HepG2 (cell line): ENCODE measurements at regions not wholly inside any gene's neighbourhood (a gene's known extent, or its start where the extent isn't known, plus 50 kb on each side); places are given as distances from the start of the nearest gene placed in this dataset.

Experiments used
- ADNP ChIP-seq: sonication (generic); formaldehyde crosslinking; IDR thresholded peaks from 2 replicates; pipeline ENCODE4 v1.4.0; 2020; ENCODE audit warnings: missing genetic modification reagents
- AFF4 ChIP-seq: sonication (generic); formaldehyde crosslinking; IDR thresholded peaks from 2 replicates; pipeline ENCODE4 v1.4.0; 2020; ENCODE audit warnings: missing genetic modification reagents
- ATF4 ChIP-seq, 2 experiments: fragments of 450-650 bp in 1 of 2; sonication (generic) in 1 of 2; formaldehyde crosslinking; IDR thresholded peaks; 2 replicates each; pipeline versions ENCODE4 v1.5.0 to v1.8.0; 2020 to 2022; ENCODE audit warnings: mild to moderate bottlenecking in 1 of 2, missing genetic modification reagents in 1 of 2
- CEBPG ChIP-seq: IDR thresholded peaks from 2 replicates; pipeline ENCODE4 v1.6.1; 2016
- EZH2 ChIP-seq: conservative IDR thresholded peaks from 2 replicates; pipeline ENCODE4 v1.6.1; 2012; ENCODE audit warnings: mild to moderate bottlenecking, low read depth, low read length, moderate library complexity
- GFI1 ChIP-seq: sonication (generic); formaldehyde crosslinking; IDR thresholded peaks from 2 replicates; pipeline ENCODE4 v1.5.0; 2020; ENCODE audit warnings: missing genetic modification reagents, mild to moderate bottlenecking, borderline replicate concordance
- HNRNPH1 ChIP-seq: fragments of 200-400 bp; formaldehyde crosslinking; optimal IDR thresholded peaks from 2 replicates; pipeline ENCODE3; 2017; ENCODE audit warnings: mild to moderate bottlenecking, low read depth, low read length
- HNRNPUL1 ChIP-seq: fragments of 200-400 bp; formaldehyde crosslinking; IDR thresholded peaks from 2 replicates; pipeline ENCODE4 v1.6.1; 2017; ENCODE audit warnings: low read depth, mild to moderate bottlenecking, low read length, moderate library complexity
- MYNN ChIP-seq: sonication (generic); formaldehyde crosslinking; IDR thresholded peaks from 2 replicates; pipeline ENCODE4 v1.4.0; 2020; ENCODE audit warnings: mild to moderate bottlenecking, low read depth, missing genetic modification reagents
- PATZ1 ChIP-seq: sonication (generic); formaldehyde crosslinking; IDR thresholded peaks from 2 replicates; pipeline ENCODE4 v1.4.0; 2020; ENCODE audit warnings: missing genetic modification reagents
- PAXIP1 ChIP-seq: sonication (generic); formaldehyde crosslinking; conservative IDR thresholded peaks from 2 replicates; pipeline ENCODE4 v1.4.0; 2020; ENCODE audit warnings: mild to moderate bottlenecking, missing genetic modification reagents, moderate library complexity
- REL ChIP-seq: sonication (generic); formaldehyde crosslinking; conservative IDR thresholded peaks from 2 replicates; pipeline ENCODE4 v1.8.0; 2022; ENCODE audit warnings: mild to moderate bottlenecking, missing genetic modification reagents, moderate library complexity
- ZBTB7B ChIP-seq: sonication (generic); formaldehyde crosslinking; IDR thresholded peaks from 2 replicates; pipeline ENCODE4 v1.4.0; 2020; ENCODE audit warnings: missing genetic modification reagents
- ZMYM2 ChIP-seq: sonication (generic); formaldehyde crosslinking; IDR thresholded peaks from 2 replicates; pipeline ENCODE4 v1.8.0; 2022; ENCODE audit warnings: mild to moderate bottlenecking, missing genetic modification reagents
- ZNF501 ChIP-seq: sonication (generic); formaldehyde crosslinking; IDR thresholded peaks from 2 replicates; pipeline ENCODE4 v1.5.1; 2020; ENCODE audit warnings: mild to moderate bottlenecking, moderate library complexity, missing genetic modification reagents
- ZNF710 ChIP-seq: sonication (generic); formaldehyde crosslinking; IDR thresholded peaks from 2 replicates; pipeline ENCODE4 v1.5.0; 2020; ENCODE audit warnings: mild to moderate bottlenecking, missing genetic modification reagents, borderline replicate concordance
- ZNF776 ChIP-seq: sonication (generic); formaldehyde crosslinking; IDR thresholded peaks from 2 replicates; pipeline ENCODE4 v1.4.0; 2020; ENCODE audit warnings: mild to moderate bottlenecking, missing genetic modification reagents

GRCh38 chr17:31598921-31599571 is 207.6 kb downstream of the RAB11FIP4 start (continued):
- TF ChIP-seq PATZ1, result peak; percentile 44; the same call in 1 of the 2 replicates
- TF ChIP-seq ZNF776 (CRISPR knock-in tag), result no peak
- TF ChIP-seq CEBPG (CRISPR knock-in tag), result peak; percentile 34; the same call in 1 of the 2 replicates
- TF ChIP-seq ZMYM2 (CRISPR knock-in tag), result no peak
- TF ChIP-seq HNRNPH1, result no peak
- TF ChIP-seq GFI1 (CRISPR knock-in tag), result no peak
- TF ChIP-seq ATF4 (CRISPR knock-in tag; IDR thresholded peaks at IDR 0.05), result 0 out of 4 replicates have a peak, but pooled peaks of 1 of the 2 experiments have one; percentile 17
- peak; percentile 91 for TF ChIP-seq ZBTB7B (CRISPR knock-in tag)
- TF ChIP-seq ZNF710 (CRISPR knock-in tag), result peak; percentile 9; the same call in 1 of the 2 replicates
- peak; percentile 54; the same call in 1 of the 2 replicates for TF ChIP-seq ZNF501 (CRISPR knock-in tag)
- no peak for TF ChIP-seq REL
- TF ChIP-seq MYNN (CRISPR knock-in tag), result no peak
- TF ChIP-seq EZH2, result no peak
- TF ChIP-seq ADNP (CRISPR knock-in tag), result no peak
- peak; percentile 76 for TF ChIP-seq PAXIP1 (CRISPR knock-in tag)
- no peak for TF ChIP-seq AFF4 (CRISPR knock-in tag)
- TF ChIP-seq HNRNPUL1, result no peak
